Suprapubic skin (tissue), 4 donors: ENCODE measurements at regions not wholly inside any gene's neighbourhood (a gene's known extent, or its start where the extent isn't known, plus 50 kb on each side); places are given as distances from the start of the nearest gene placed in this dataset.

ENCODE experiments used
- DNase-seq, 2 donors: peaks; one replicate each; pipeline ENCODE4 v3.0.0-alpha.2; 2019; ENCODE audit warnings: low spot score in 2 of 2
- H3K27ac ChIP-seq: fragments of 200-600 bp; sonication (generic); one replicate; pipeline ENCODE4 v1.5.1; 2019
- H3K27me3 ChIP-seq: fragments of 200-600 bp; sonication (generic); one replicate; pipeline ENCODE4 v1.5.1; 2019
- H3K36me3 ChIP-seq: fragments of 200-600 bp; sonication (generic); one replicate; pipeline ENCODE4 v1.5.1; 2019
- H3K4me1 ChIP-seq: fragments of 200-600 bp; sonication (generic); one replicate; pipeline ENCODE4 v1.5.1; 2019
- H3K4me3 ChIP-seq: fragments of 200-600 bp; sonication (generic); one replicate; pipeline ENCODE4 v1.5.1; 2019; ENCODE audit warnings: mild to moderate bottlenecking
- H3K9me3 ChIP-seq: fragments of 200-600 bp; sonication (generic); one replicate; pipeline ENCODE4 v1.5.1; 2019
- EP300 ChIP-seq: sonication (generic); formaldehyde crosslinking; IDR thresholded peaks from one replicate; pipeline ENCODE4 v1.6.1; 2017; ENCODE audit warnings: antibody characterized with exemption
- POLR2A ChIP-seq, 2 donors: fragments of 450-650 bp; IDR thresholded peaks; one replicate each; pipeline ENCODE4 v1.6.1; 2017; ENCODE audit warnings: antibody characterized with exemption in 2 of 2, mild to moderate bottlenecking in 2 of 2, moderate library complexity in 2 of 2
- POLR2AphosphoS5 ChIP-seq, 3 donors: sonication (generic); formaldehyde crosslinking; IDR thresholded peaks; one replicate each; pipeline ENCODE4 v1.6.1; 2017; ENCODE audit warnings: antibody characterized with exemption in 3 of 3
- WGBS: methylation state at CpG from one replicate; pipeline ENCODE4 v1.1.5; 2018; 5-methylcytosine and 5-hydroxymethylcytosine counted together
- TF ChIP-seq, protein P1 (sequence below), 2 donors: fragments of 200-600 bp in 1 of 2; fragments of 450-650 bp in 1 of 2; sonication (generic) in 1 of 2; IDR thresholded peaks; one replicate each; pipeline ENCODE4 v1.5.1; 2016 to 2019; ENCODE audit warnings: antibody characterized with exemption in 2 of 2, mild to moderate bottlenecking in 1 of 2, moderate library complexity in 1 of 2

DNA sequence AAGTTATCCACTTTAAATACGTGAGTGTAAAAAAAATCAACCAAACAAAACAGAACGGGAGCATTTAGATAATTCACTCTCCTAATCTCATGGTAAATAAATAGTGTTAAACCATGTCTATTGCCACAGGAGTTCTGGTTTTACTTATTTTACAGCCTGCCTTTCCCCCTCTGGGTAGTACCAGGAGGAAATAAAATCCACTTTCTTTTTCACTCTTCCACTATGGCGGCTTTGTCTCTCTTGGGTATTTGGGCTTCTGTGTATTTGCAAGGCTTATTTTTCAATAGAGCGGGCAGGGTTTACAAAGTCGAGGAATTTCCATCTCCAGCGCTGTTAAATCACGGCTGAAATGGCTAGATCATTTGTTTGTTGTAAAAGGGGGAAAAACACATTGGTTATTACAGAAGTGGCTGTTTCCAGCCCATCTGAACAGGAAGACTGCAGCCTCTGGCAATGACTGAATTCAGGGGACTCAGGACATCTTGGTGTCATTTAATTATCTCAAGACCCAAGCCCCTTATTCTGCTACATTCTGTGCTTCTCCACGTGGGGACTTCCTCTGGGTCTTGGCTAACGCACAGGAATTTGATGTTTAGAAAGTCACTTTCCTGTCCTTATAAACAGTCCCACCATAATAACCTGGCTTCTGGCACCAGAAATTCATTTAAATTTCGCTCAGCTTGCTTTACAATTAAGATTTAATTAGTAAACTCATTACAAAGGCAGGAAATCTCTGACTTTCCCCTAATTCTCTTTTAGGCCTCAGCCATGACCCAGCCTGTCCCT lies 323.9 kb downstream of the GATA3 start:
- Histone ChIP-seq H3K9me3 (no peaks in the 10 kb centered on the region), H3K4me3 (no peak overlapping the region), H3K27ac (no peak overlapping the region), H3K36me3 (no peaks in the 10 kb centered on the region), H3K27me3 (no peaks in the 10 kb centered on the region), H3K4me1 (peaks cover 6% of the 10 kb centered on the region)
- TF ChIP-seq, protein P1, sequence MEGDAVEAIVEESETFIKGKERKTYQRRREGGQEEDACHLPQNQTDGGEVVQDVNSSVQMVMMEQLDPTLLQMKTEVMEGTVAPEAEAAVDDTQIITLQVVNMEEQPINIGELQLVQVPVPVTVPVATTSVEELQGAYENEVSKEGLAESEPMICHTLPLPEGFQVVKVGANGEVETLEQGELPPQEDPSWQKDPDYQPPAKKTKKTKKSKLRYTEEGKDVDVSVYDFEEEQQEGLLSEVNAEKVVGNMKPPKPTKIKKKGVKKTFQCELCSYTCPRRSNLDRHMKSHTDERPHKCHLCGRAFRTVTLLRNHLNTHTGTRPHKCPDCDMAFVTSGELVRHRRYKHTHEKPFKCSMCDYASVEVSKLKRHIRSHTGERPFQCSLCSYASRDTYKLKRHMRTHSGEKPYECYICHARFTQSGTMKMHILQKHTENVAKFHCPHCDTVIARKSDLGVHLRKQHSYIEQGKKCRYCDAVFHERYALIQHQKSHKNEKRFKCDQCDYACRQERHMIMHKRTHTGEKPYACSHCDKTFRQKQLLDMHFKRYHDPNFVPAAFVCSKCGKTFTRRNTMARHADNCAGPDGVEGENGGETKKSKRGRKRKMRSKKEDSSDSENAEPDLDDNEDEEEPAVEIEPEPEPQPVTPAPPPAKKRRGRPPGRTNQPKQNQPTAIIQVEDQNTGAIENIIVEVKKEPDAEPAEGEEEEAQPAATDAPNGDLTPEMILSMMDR (IDR thresholded peaks at IDR 0.05) = no peak
- no peak for TF ChIP-seq POLR2A (IDR thresholded peaks at IDR 0.05)
- no peak for TF ChIP-seq EP300
- TF ChIP-seq POLR2AphosphoS5 (IDR thresholded peaks at IDR 0.05) = no peak
- no peak for DNase-seq
- WGBS = 73% methylated on average over 10 of the region's 10 CpGs

DNA sequence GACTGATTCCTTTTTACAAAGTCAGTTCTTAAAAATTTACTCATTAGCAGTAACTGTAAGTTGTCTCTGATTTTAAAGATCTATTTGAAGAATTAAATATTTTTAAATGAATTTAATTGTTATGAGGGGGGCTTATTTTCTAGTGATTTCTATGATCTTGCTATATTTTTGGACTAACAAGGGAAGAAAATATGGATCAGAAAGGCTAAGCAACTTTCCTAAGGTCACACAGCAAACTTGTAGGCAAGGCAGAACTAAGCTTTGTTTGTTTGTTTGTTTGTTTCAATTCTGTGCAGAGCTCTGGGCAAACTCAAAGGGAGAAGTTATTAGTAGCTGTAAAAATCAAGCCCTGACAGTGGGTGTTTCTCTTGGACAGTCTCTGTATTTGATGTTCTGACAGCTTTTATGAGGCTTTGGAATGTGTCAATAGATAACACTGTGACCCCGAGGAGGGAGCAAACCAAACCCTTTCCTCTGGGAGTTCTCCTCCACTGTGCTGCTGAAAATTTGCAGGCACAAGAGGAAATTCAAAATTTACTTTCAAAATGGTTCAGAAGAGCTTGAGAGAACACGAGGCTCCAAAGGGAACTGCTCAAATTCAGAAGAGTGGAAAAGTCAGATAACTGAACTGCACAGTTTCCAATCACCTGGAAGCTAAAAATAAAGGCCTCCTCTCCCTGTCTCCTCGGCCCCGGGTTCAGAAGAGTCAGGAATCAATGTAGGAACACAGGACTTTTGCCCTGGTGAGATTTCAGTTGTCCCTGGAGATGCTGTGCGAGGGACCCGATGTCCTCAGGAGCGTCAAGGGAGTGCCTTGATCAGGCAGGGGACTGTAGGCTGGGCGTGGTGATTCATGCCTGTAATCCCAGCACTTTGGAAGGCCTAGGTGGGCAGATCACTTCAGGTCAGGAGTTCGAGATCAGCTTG lies 325.7 kb downstream of the GATA3 start:
- Histone ChIP-seq H3K27me3 (no peaks in the 10 kb centered on the region), H3K4me3 (no peak overlapping the region), H3K36me3 (no peaks in the 10 kb centered on the region), H3K27ac (no peak overlapping the region), H3K9me3 (no peaks in the 10 kb centered on the region), H3K4me1 (peaks cover 6% of the 10 kb centered on the region)
- TF ChIP-seq POLR2A (IDR thresholded peaks at IDR 0.05) = no peak
- TF ChIP-seq POLR2AphosphoS5 (IDR thresholded peaks at IDR 0.05) = no peak
- TF ChIP-seq EP300 = no peak
- TF ChIP-seq, protein P1 (IDR thresholded peaks at IDR 0.05) = no peak
- 69% methylated on average over 9 of the region's 9 CpGs for WGBS
- DNase-seq = no peak

DNA sequence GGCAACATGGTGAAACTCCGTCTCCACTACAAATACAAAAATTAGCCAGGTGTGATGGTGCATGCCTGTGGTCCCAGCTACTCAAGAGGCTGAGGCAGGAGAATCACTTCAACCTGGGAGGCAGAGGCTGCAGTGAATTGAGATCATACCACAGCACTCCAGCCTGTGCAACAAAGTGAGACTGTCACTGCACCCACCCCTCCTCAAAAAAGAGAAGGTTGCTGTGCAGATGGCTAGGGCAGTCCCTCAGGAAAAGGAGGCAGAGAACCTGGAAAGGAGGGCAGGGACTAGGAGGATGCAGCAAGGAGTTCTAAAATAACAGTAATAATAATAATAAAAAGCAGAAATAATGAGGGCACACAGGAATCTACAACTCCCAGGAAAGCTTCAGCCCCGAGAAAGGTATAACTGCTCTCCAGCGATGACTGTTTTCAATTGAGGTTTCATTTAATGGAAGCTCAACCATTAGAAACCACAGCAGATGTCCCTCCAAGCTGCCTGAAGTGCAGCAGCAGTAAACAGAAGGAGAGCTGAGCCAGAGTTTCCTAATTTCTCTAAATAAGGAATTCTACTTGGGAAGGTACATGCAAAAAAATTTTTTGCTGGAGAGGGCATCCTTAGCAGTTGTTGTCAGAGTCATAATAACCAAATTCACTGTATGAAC lies 326.5 kb downstream of the GATA3 start:
- Histone ChIP-seq H3K36me3 (no peaks in the 10 kb centered on the region), H3K4me3 (no peak overlapping the region), H3K27ac (no peak overlapping the region), H3K9me3 (no peaks in the 10 kb centered on the region), H3K27me3 (no peaks in the 10 kb centered on the region), H3K4me1 (peaks cover 6% of the 10 kb centered on the region)
- TF ChIP-seq EP300 = no peak
- TF ChIP-seq, protein P1 (IDR thresholded peaks at IDR 0.05) = no peak
- no peak for TF ChIP-seq POLR2A (IDR thresholded peaks at IDR 0.05)
- TF ChIP-seq POLR2AphosphoS5 (IDR thresholded peaks at IDR 0.05) = no peak
- 84% methylated on average over 3 of the region's 3 CpGs for WGBS
- no peak for DNase-seq

DNA sequence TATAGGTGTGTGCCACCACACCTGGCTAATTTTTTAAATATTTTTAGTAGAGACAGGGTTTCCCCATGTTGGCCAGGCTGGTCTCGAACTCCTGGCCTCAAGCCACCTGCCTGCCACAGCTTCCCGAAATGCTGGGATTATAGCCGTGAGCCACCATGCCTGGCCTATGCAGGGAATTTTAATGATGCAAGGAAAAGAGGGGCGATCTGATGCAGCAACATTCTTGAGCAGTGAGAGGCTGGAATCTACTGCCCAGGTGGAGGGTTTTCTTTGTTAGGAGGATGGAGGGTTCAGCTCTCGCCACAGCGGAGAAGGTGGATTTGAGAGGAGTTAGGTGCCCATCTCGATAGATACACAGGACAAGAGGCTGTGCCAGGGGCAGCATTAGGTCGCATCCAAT lies 332.3 kb downstream of the GATA3 start:
- no peak for DNase-seq
- H3K27ac ChIP-seq = no peak overlapping the region
- no peaks in the 10 kb centered on the region for H3K4me1 ChIP-seq
- TF ChIP-seq EP300 = no peak
- TF ChIP-seq POLR2AphosphoS5 (IDR thresholded peaks at IDR 0.05) = no peak
- TF ChIP-seq POLR2A (IDR thresholded peaks at IDR 0.05) = no peak
- TF ChIP-seq, protein P1 (IDR thresholded peaks at IDR 0.05) = no peak
- no peaks in the 10 kb centered on the region for H3K9me3 ChIP-seq
- H3K36me3 ChIP-seq = no peaks in the 10 kb centered on the region
- no peaks in the 10 kb centered on the region for H3K27me3 ChIP-seq
- WGBS = 89% methylated on average over 8 of the region's 8 CpGs
- no peak overlapping the region for H3K4me3 ChIP-seq

DNA sequence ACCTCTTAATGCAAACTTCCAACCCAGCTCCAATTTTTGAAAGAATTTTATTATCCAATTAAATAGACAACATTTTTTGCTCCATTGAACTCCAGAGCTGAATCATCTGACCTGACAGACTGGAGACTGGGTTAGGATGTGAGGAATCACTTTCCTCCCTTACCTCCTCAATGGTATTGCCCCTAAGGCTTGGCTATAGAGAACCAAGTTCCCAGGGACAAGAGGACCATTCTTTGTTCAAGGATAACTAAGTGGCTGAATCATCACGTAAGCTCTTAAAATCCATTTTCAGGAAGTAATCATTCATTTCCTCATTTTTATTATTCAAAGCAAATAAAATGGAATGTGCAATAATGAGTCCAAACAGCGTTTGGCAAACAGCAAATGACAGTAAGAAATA lies 335.1 kb downstream of the GATA3 start:
- H3K27me3 ChIP-seq = no peaks in the 10 kb centered on the region
- WGBS = 42% methylated on average over 2 of the region's 2 CpGs
- TF ChIP-seq, protein P1 (IDR thresholded peaks at IDR 0.05) = no peak
- TF ChIP-seq POLR2AphosphoS5 (IDR thresholded peaks at IDR 0.05) (no peak), POLR2A (IDR thresholded peaks at IDR 0.05) (no peak), EP300 (no peak)
- no peak overlapping the region for H3K4me3 ChIP-seq
- H3K27ac ChIP-seq = no peak overlapping the region
- DNase-seq = no peak
- H3K4me1 ChIP-seq = no peaks in the 10 kb centered on the region
- H3K9me3 ChIP-seq = no peaks in the 10 kb centered on the region
- H3K36me3 ChIP-seq = no peaks in the 10 kb centered on the region
